Testis (tissue), 2 donors: ENCODE measurements at regions not wholly inside any gene's neighbourhood (a gene's known extent, or its start where the extent isn't known, plus 50 kb on each side); places are given as distances from the start of the nearest gene placed in this dataset.

Experiments
- POLR2A ChIP-seq: fragments of 450-650 bp; IDR thresholded peaks from one replicate; pipeline ENCODE4 v1.6.1; 2017; ENCODE audit warnings: antibody characterized with exemption, mild to moderate bottlenecking, moderate library complexity
- TF ChIP-seq, protein P1 (sequence below), 3 experiments: fragments of 450-650 bp in 2 of 3; fragments of 200-600 bp in 1 of 3; sonication (generic) in 1 of 3; IDR thresholded peaks; one replicate each; pipeline ENCODE4 v1.5.1; 2016 to 2019; ENCODE audit warnings: antibody characterized with exemption in 3 of 3, mild to moderate bottlenecking in 2 of 3, moderate library complexity in 1 of 3

DNA sequence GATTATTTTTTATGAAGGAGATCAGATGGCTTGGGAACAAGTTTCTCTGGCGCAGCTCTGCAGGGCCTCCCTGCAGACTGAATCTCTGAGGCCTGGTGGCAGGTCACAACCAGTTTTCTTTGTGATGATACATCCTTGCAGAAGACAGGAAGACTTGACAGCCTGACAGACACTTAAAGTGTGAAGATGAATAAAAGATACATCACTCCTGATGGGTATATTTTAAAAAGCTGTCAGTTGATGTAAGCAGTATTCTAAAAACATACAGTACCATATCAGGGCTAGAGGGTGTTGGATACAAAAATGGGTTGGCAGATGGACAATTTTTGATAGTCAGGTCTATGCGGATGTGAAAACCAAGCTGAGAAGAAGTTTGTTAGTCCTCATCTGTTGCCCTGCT, 239.5 kb downstream of the LHFPL1 start:
- TF ChIP-seq, protein P1, sequence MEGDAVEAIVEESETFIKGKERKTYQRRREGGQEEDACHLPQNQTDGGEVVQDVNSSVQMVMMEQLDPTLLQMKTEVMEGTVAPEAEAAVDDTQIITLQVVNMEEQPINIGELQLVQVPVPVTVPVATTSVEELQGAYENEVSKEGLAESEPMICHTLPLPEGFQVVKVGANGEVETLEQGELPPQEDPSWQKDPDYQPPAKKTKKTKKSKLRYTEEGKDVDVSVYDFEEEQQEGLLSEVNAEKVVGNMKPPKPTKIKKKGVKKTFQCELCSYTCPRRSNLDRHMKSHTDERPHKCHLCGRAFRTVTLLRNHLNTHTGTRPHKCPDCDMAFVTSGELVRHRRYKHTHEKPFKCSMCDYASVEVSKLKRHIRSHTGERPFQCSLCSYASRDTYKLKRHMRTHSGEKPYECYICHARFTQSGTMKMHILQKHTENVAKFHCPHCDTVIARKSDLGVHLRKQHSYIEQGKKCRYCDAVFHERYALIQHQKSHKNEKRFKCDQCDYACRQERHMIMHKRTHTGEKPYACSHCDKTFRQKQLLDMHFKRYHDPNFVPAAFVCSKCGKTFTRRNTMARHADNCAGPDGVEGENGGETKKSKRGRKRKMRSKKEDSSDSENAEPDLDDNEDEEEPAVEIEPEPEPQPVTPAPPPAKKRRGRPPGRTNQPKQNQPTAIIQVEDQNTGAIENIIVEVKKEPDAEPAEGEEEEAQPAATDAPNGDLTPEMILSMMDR (IDR thresholded peaks at IDR 0.05) = no peak
- no peak for TF ChIP-seq POLR2A
